SK-N-MC (cell line): ENCODE measurements at regions not wholly inside any gene's neighbourhood (a gene's known extent, or its start where the extent isn't known, plus 50 kb on each side); places are given as distances from the start of the nearest gene placed in this dataset.

Experiments used
- EZH2 ChIP-seq: fragments of 200-600 bp; sonication (generic); IDR thresholded peaks from one replicate; pipeline ENCODE4 v1.6.1; 2017; ENCODE audit warnings: antibody characterized with exemption
- FOXP2 ChIP-seq: optimal IDR thresholded peaks from 2 replicates; pipeline ENCODE3; 2011; ENCODE audit warnings: mild to moderate bottlenecking, moderate library complexity; ENCODE audit not compliant: insufficient read depth; ENCODE audit errors: extremely low read length, control extremely low read depth
- POLR2AphosphoS5 ChIP-seq: IDR thresholded peaks from 2 replicates; pipeline ENCODE4 v1.6.1; 2012; ENCODE audit warnings: mild to moderate bottlenecking, low read depth, low read length, borderline replicate concordance

GRCh38 chr4:155614111-155614762, 52.4 kb upstream of the GUCY1A1 start:
- TF ChIP-seq EZH2 (no peak), POLR2AphosphoS5 (no peak), FOXP2 (no peak)
